ENCODE measurements at regions not wholly inside any gene's neighbourhood (a gene's known extent, or its start where the extent isn't known, plus 50 kb on each side); places are given as distances from the start of the nearest gene placed in this dataset.

- Histone ChIP-seq H3K4me1 (ENCODE audit: insufficient read depth, insufficient read length) (peaks cover 3% of the 10 kb centered on the region), H3K4me3 (ENCODE audit: insufficient read length, low read depth) (no peak overlapping the region), H3K36me3 (ENCODE audit: insufficient read depth, insufficient read length, low read length) (no peaks in the 10 kb centered on the region), H3K9me3 (ENCODE audit: insufficient read depth, low read length) (no peaks in the 10 kb centered on the region), H3K27me3 (ENCODE audit: insufficient read depth, insufficient read length) (no peaks in the 10 kb centered on the region), H3K9ac (ENCODE audit: insufficient read length, low read depth) (no peak overlapping the region)
- DNase-seq (ENCODE audit: low read depth, low spot score) = no peak
- no peak for TF ChIP-seq YY1 (IDR thresholded peaks at IDR 0.05; ENCODE audit: insufficient read depth, insufficient read length)
- TF ChIP-seq SUZ12 (IDR thresholded peaks at IDR 0.05; ENCODE audit: extremely low read depth, insufficient read depth, insufficient read length) = no peak
- TF ChIP-seq ZNF274 (IDR thresholded peaks at IDR 0.05; ENCODE audit: low read depth, low read length) = no peak
Observed at GRCh38 chr10:26637521-26638275, 59.8 kb upstream of the PDSS1 start.

GRCh38 chr10:26640391-26640790 is 57.1 kb upstream of the PDSS1 start:
- no peak for TF ChIP-seq YY1 (IDR thresholded peaks at IDR 0.05; ENCODE audit: insufficient read depth, insufficient read length)
- no peak for TF ChIP-seq SUZ12 (IDR thresholded peaks at IDR 0.05; ENCODE audit: extremely low read depth, insufficient read depth, insufficient read length)
- TF ChIP-seq ZNF274 (IDR thresholded peaks at IDR 0.05; ENCODE audit: low read depth, low read length) = no peak
- DNase-seq (ENCODE audit: low read depth, low spot score) = no peak
- H3K36me3 ChIP-seq (ENCODE audit: insufficient read depth, insufficient read length, low read length) = no peaks in the 10 kb centered on the region
- H3K4me3 ChIP-seq (ENCODE audit: insufficient read length, low read depth) = no peak overlapping the region
- no peaks in the 10 kb centered on the region for H3K9me3 ChIP-seq (ENCODE audit: insufficient read depth, low read length)
- H3K9ac ChIP-seq (ENCODE audit: insufficient read length, low read depth) = no peak overlapping the region
- no peaks in the 10 kb centered on the region for H3K27me3 ChIP-seq (ENCODE audit: insufficient read depth, insufficient read length)
- peaks cover 3% of the 10 kb centered on the region for H3K4me1 ChIP-seq (ENCODE audit: insufficient read depth, insufficient read length)

- H3K4me1 ChIP-seq (ENCODE audit: insufficient read depth, insufficient read length) = peaks cover 7% of the 10 kb centered on the region
- H3K9me3 ChIP-seq (ENCODE audit: insufficient read depth, low read length) = no peaks in the 10 kb centered on the region
- H3K4me3 ChIP-seq (ENCODE audit: insufficient read length, low read depth) = no peak overlapping the region
- no peak overlapping the region for H3K9ac ChIP-seq (ENCODE audit: insufficient read length, low read depth)
- no peaks in the 10 kb centered on the region for H3K27me3 ChIP-seq (ENCODE audit: insufficient read depth, insufficient read length)
- DNase-seq (ENCODE audit: low read depth, low spot score) = no peak
- TF ChIP-seq YY1 (IDR thresholded peaks at IDR 0.05; ENCODE audit: insufficient read depth, insufficient read length) = no peak
- no peak for TF ChIP-seq SUZ12 (IDR thresholded peaks at IDR 0.05; ENCODE audit: extremely low read depth, insufficient read depth, insufficient read length)
- no peak for TF ChIP-seq ZNF274 (IDR thresholded peaks at IDR 0.05; ENCODE audit: low read depth, low read length)
- H3K36me3 ChIP-seq (ENCODE audit: insufficient read depth, insufficient read length, low read length) = no peaks in the 10 kb centered on the region
Observed at GRCh38 chr10:26642896-26643653, 54.4 kb upstream of the PDSS1 start.

GRCh38 chr10:26647602-26648244 is 49.8 kb upstream of the PDSS1 start:
- no peak for DNase-seq (ENCODE audit: low read depth, low spot score)
- TF ChIP-seq SUZ12 (IDR thresholded peaks at IDR 0.05; ENCODE audit: extremely low read depth, insufficient read depth, insufficient read length) (no peak), ZNF274 (IDR thresholded peaks at IDR 0.05; ENCODE audit: low read depth, low read length) (no peak), YY1 (IDR thresholded peaks at IDR 0.05; ENCODE audit: insufficient read depth, insufficient read length) (no peak)
- Histone ChIP-seq H3K4me3 (ENCODE audit: insufficient read length, low read depth) (no peak overlapping the region), H3K9ac (ENCODE audit: insufficient read length, low read depth) (no peak overlapping the region), H3K4me1 (ENCODE audit: insufficient read depth, insufficient read length) (peaks cover 5% of the 10 kb centered on the region), H3K36me3 (ENCODE audit: insufficient read depth, insufficient read length, low read length) (no peaks in the 10 kb centered on the region), H3K9me3 (ENCODE audit: insufficient read depth, low read length) (no peaks in the 10 kb centered on the region), H3K27me3 (ENCODE audit: insufficient read depth, insufficient read length) (no peaks in the 10 kb centered on the region)
